ENCODE measurements at regions not wholly inside any gene's neighbourhood (a gene's known extent, or its start where the extent isn't known, plus 50 kb on each side); places are given as distances from the start of the nearest gene placed in this dataset.
"Not testable (repeated sequence)": the region's sequence is repeated elsewhere in the genome, so short reads cannot be mapped to it uniquely, and the experiment has no call there.

DNA sequence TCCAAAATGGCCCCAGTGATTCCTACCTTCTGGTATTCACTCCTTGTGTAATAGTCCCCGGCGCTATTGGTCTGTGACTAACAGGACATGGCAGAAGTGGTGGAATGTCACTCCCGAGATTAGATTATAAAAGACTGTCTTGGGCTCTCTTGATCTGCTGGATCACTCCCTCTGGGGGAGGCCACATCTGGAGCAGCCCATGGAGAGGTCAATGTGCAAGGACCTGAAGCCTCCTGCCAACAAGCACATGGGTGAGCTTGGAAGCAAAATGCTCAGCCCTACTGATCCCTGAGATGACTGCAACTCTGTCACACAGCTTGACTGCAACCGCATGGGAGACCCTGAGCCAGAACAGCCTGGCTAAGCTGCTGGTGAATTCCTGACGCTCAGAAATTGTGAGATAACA is 94.3 kb upstream of the GLI2 start:
- DNase-seq, result no peak

DNA sequence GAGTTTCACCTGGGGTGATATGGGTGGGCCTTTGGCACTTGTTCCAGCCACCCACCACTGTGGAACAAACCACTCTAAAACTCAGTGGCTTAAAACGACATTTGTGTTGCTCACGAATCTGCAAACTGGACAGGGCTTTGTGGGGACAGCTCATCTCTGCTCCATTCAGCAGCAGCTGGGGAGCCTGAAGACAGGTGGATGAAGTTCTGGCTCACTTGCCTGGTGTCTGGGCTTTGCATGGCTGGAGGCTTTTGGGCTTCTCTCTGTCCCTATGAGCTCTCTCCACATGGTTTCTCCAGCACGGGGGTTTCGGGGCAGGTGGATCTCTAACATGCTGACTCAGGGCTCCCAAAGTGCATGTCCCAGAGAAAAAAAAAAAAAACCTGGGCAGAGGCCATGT is 93.0 kb upstream of the GLI2 start:
- DNase-seq, result no peak

DNA sequence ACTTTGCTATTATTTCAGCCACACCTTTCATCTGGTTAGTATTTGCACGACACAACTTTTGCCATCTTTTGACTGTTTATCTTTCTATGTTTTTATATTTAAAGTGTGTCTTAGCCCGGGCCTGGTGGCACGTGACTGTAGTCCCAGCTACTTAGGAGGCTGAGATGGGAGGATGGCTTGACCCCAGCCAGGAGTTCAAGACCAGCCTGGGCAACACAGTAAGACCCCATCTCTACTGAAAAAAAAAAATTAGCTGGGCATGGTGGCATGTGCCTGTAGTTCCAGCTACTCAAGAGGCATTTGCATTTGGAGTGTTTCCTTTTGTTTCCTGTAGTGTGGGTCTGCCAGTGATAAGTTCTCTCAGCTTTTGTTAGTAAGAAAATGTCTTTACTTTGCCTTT is 88.7 kb upstream of the GLI2 start:
- DNase-seq, result no peak

DNA sequence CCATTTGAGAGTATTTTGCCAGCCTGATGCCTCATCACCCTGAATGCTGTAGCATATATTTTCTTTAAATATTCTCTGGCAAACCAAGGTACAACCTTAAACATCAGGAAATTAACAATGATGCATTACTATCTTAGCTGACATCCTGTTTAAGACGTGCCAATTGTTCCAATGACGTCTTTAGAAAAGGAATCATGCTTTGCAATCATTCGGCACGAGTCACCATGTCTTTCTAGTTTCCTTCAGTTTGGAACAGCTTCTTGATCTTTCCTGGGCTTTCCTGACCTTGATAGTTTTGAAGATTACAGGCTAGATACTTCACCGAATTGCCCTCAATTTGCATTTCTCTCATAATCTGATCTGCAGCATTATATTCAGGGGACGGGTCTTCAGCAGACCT is 88.2 kb upstream of the GLI2 start:
- no peak for DNase-seq

DNA sequence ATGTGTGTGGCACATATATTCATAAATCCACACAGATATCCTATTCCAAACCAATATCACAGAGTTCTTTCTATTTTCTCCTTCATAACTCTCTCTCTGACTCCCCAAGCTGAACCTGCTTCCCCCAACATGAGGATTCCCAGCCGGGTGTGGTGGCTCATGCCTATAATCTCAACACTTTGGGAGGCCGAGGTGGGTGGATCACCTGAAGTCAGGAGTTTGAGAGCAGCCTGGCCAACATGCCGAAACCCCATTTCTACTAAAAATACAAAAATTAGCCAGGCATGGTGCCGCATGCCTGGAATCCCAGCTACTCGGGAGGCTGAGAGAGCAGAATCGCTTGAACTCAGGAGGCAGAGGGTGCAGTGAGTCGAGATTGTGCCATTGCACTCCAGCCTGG is 86.3 kb upstream of the GLI2 start:
- DNase-seq, result not testable (repeated sequence)

DNA sequence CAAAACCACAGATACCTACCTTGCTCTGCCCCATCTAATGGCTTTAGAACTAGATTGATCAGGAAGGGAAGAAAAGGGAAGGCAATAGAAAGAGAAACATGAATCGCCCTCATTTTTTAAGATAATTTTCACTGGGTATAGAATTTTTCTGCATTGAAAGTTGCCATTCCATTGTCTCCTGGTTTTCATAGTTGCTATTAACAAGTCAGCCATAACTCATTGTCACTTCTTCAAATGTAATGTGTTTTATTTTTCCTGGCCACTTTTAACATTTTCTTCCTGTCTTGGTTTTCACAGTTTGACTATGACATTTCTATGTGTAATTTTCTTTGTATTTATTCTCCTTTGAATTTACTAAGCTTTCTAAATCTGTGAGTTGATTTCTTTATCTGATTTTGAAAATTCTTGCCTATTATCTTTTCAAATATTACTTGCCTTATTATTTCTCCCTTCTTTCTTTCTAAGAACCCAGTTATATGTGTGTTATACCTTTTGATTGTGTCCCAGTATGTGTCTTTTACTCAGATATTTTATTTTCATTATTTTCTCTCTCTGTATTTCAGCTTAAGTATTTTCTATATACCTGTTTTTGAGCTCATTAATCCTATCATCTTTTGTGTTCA is 85.5 kb upstream of the GLI2 start:
- DNase-seq, result no peak

DNA sequence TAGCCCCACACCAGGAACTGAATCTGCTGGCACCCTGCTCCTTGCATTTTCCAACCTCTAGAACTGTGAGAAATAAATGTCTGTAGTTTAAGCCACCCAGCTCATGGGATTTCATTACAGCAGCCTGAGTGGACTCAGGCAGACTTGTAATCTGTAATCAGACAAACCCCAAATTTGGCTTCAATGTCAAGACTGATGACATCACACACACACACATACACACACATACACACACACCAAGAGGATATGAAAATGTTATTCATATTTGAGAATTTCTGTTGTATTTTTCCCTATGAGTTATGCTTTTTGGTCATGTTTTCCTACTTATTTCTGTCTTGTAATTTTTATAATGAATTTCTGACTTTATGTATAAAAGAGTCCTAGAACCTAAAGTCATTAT is 83.8 kb upstream of the GLI2 start:
- no peak for DNase-seq

DNA sequence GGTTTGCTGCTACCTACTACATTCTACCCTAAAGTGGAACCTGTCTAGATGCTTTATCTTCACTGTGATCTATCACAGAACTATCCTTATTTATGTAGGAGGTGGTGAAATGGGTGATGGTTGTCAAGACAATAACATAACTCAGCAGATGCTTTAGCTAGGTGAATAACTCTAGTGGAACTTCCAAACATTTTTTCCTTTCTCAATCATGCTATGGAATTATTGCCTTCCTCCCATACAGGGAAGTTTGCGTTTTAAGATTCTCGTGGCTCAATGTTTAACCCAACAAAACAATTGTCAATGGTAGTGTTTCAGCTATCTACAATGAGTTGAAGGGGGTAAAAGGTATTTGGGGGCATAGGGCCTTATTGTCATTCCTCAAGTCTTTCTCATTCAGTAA is 82.6 kb upstream of the GLI2 start:
- DNase-seq, result no peak

DNA sequence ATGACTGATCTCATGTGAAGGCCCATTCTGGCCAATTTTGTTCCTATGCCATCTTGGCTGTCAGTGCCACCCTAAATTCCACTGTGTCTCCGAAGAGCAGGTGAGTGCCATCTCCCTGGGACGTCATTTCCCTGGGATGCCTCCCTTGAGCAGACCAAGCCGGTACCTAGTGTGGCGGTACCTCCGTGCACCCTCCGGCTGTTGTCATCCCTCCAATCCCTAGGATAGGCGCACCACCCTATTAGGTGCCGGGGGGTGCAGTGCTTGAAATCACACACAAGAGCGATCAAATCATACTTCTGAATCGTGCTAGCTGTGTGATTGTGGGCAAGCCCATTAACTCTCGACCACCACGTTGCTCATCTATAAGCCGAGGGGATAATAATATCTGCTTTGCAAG is 81.8 kb upstream of the GLI2 start:
- DNase-seq, result no peak

DNA sequence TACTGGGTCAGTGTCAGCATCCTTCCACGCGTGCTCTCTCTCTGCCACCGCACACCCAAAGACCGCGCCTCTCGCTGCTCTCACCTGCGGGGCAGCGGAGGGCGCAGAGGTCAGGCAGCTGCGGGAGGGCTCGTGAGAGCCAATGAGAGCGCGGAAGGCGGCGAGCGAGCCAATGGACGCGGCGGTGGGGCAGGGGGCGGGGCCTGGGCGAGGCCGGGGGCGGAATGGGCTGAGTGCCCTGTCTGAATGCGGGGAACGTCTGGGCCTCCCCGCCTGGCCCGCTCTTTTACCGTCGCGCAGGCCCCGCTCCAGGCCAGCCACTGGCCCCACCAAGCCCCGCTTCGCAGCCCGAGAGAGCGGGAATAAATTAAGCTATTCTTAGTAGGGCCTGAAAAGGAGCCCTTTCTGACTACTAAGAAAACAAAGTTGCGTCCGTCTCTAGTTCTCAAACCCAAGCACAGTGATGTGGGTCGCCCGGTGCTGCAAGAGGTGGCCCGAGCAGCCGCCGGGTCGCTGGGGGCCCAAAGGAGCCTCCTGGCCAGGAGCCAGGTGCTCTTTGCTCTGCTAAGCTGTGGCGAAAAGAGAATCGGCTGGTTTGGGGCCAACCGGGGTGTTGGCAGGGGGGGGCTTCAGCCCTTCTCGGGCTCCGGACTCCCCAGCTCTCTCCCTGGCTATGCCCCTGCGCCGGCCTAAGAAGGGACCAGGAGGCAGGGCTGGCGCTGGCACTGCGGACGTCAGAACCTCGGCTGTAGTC is 81.1 kb upstream of the GLI2 start:
- no peak for DNase-seq

DNA sequence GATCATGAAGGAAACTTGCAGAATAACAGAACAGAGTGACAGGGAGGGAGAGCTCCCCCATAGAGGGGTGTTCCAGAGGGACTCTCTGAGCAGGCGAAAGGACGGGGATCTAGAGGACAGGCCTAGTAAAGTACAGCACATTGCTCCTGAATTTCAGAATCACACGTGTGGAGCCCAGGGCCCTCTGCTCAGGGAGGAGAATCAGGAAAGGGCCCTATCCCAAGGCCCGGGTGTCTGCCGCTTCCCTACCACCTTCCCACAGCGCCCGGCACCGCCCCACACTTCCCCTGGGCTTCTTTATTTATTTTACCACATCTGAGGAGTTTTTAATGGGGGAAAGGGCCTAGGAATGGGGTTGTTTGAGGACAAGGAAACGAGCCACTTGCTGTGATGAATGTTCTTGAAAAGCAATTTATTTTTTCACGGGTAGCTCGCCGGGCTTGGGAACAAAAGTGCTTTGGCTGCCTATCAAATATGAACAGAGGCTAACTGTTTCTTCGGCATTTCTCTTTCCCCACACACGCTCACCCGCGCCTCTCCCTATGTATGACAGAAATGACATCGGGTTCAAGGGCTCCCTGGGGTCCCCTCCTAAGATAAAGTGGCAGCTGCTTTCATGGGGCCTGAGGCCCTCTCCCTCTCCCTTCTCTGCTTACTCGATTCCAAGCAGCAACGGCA is 79.3 kb upstream of the GLI2 start:
- no peak for DNase-seq

DNA sequence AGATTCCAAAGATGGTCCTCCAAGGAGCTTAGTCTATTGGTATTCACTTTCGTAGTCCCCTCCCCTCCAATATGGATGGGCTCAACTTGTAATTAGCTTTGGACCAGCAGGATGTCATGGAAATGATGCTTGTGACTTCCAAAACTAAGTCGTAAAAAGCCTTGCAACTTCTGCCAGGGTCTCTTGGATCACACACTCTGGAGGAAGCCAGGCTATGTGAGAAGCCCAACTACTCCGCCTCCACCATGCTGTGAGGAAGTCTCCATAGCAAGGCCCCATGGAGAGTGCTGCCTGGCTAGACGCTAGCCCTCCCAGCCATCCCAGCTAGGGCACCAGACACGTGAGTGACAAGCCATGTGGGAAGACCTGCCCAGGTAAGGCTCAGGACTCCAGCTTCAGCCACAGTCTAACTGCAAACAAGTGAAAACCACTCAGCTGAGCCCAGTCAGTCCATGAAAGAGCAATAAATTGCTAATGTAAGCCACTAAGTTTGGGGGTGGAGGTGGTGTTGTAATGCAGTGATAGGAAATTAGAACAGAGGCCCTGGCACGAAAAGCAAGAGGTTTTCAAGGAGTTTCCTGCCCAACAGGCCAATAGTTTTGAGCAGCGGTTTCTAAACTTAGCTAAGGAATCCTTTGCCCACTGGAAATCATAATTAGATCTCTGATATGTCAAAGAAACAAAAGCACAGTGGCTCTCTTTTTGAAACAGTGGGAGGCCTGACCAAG is 77.5 kb upstream of the GLI2 start:
- DNase-seq, result no peak

DNA sequence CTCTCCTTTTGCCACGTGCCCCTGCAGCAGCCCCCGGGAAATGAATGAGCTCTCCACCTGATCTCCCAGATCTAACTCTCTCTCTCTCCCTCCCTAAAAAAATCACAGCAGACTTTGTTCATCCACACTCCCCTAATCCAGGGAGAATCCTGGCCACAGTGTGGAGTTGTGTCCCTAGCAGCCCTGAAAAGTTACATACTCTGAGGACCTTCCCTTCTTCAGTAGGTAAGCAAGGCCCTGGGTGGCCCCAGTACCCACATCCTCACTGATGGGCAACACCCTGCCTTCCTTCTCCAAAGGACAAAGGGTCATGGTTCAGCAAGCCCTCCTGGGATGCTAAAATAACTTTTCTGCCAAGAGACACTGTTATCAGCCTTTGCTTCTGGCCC is 76.9 kb upstream of the GLI2 start:
- DNase-seq, result no peak

DNA sequence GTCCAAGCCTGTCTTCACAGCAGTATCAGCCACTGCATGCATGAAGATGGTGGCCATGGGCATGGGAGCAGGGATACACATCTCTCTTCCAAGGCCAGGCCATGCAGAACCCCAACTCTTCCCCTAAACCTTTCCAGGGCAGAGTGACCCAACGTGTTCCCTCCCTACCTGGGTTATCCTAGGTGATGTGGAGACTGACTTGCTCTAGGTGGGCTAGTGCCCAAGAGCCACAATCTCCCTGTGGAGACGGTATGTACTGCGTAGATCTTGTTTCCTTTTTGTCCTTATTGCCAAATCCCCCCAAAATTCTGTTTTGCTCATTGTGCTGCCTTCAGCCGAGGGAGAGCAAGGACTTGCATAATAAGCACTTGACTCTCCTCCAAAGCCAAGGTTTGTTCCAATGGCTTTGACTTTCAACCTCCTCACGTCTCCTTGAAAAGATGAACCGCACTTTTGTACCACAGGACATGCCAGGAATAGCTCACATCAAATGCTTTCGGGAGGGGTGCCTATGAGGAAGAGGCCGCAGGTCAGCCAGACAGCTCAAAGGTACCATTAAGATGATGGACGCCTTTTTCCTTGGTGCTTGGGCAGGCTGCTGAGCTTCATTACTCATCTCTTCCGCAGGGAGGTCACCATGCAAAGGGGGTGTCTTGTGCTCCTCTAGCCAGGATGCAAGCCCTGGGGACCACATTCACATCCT is 76.2 kb upstream of the GLI2 start:
- no peak for DNase-seq

DNA sequence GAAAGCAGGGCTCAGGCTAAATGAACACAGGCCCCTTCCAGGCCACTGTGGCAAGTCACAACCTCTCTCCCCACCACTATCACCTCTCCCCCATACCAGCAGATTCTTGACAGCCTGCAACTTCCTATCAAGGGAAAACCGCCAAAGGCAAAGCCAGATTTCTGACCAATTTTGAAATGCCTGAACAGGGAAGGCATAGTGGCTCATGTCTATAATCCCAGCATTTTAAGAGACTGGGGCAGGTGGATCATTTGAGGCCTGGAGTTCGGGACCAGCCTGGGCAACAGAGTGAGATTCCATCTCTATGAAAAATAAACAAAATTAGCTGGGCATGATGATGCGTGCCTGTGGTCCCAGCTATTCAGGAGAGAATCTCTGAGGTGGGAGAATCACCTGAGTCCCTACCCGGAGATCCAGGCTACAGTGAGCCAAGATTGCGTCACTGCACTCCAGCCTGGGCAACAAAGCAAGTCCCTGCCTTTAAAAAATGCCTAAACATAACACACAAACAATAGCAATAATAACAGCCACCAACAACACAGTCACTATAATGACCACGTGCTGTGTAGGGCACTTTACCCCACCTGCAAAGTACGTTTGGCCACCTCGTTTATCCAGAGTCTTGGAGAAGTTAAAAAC is 75.5 kb upstream of the GLI2 start:
- DNase-seq, result no peak

DNA sequence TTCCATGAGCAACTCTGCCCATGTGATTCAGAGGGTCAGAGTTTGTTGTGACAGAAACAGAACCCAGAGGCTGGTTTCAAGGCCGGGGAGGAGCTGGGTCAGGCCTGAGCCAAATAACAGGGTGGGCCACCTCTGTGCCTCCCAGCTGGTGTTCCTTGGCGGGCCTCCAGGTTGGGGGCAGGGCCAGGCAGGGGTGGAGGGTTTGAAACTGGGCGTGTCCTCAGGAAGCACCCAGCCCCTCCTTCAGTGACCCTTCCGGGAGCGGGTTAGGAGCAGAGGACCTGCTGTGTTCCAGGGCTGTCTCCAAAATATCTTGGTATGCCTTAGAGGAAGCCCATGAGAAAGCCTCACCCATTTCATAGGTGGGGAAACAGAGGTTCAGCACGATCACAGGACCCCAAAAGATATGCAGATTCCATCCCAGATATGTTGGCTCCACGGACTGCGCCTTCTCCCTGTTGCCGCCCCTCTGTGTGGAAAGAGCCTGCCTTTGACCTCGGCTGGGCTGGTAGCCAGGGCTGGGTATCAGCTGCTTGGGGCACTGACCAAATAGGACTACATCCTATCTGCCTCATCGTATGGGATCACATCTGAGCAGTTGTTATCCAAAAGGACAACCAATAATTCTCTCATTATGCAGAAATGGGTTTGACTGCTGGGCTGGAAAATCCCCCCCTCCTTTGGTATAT is 74.8 kb upstream of the GLI2 start:
- DNase-seq, result no peak

DNA sequence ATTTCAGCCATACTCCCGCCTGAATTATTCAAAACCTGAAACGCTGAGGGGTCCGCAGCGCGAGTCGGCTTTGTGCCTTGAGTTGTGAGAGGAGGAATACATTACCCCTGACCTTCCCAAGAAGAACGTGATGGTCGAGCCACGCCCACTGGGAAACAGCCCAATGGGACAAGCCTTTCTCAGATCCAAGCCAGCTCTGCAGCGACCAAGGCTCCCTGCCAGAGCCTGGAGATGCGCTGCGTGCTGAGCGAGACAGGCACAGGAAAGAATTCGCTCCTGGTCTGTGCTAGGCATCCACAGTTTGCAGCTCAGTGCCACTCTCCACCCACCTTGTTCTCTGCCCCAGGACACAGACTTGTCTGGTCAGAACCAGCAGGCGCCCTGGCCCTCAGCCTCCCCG is 74.1 kb upstream of the GLI2 start:
- no peak for DNase-seq

DNA sequence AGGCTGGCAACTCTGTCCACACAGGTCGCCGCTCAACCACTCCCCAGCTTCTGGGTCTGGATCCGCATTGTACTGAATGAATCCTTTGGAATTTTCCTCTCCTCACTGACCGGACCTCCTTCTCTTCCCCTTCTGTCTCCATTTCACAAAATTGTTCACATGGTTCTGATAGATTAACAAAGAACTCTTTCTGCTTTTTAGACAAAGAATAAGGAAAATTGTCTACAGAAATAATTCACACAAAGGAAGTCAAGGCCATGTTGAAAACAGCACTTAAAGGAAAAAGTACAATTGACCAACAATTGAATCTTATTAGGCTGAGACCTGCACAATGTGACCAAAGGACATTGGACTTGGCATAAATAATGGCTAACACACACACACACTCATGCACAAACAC is 73.6 kb upstream of the GLI2 start:
- DNase-seq, result no peak

DNA sequence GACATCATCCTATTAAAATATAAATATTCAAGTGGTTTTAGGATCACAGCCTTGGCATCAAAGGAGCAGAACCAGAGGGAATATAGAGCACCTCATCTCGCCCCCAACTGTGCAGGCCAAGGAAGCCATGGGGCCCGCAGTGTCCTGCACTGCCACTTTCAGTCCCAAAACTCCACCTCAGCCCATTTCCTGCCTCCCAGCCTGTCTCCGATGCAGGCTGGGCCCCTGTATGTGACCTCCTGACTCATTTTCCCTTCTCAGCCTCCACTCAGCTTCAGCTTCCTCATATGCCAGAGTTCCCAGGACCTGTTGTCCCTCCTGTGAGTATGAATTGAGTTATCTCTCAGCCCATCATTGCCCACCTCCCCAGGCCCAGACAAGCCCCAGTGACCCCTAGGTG is 72.9 kb upstream of the GLI2 start:
- DNase-seq, result no peak

DNA sequence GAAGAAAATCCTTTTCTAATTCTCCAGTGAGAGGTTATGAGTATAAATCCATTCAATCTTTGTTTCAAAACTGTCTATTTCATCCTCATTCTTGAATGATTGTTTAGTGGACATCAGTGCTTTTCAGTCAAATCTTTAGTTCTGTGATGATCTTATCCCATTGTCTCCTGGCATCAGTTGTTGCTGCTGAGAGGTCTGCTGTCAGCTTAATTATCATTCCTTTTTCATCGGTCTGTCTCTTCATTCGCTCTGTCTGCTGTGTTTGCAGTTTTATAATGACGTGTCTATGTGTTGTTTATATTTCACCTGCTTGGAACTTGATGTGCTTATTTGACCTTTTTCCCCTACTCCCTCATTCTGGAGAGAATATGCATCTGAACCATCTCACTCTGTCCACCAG is 69.2 kb upstream of the GLI2 start:
- no peak for DNase-seq

DNA sequence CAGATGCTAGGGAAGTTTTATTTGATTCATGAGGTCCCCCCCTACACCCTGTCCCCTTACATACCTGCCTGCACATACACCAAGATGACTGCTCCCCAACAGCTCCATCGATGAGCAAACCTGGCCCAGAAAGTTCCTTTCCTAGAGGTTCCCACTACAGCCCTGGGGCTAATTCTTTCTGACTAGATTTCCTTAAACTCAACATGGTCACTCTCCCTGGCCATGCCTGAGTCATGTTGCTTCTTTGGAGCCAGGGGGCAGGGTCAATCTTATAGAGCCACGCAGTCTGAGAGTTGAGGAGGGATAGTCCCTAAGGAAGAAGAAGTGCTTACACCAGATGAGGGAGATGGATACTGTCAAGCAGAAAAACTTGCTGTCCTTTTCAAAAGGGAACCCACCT is 67.7 kb upstream of the GLI2 start:
- DNase-seq, result no peak
